ENCODE measurements at regions not wholly inside any gene's neighbourhood (a gene's known extent, or its start where the extent isn't known, plus 50 kb on each side); places are given as distances from the start of the nearest gene placed in this dataset.

DNA sequence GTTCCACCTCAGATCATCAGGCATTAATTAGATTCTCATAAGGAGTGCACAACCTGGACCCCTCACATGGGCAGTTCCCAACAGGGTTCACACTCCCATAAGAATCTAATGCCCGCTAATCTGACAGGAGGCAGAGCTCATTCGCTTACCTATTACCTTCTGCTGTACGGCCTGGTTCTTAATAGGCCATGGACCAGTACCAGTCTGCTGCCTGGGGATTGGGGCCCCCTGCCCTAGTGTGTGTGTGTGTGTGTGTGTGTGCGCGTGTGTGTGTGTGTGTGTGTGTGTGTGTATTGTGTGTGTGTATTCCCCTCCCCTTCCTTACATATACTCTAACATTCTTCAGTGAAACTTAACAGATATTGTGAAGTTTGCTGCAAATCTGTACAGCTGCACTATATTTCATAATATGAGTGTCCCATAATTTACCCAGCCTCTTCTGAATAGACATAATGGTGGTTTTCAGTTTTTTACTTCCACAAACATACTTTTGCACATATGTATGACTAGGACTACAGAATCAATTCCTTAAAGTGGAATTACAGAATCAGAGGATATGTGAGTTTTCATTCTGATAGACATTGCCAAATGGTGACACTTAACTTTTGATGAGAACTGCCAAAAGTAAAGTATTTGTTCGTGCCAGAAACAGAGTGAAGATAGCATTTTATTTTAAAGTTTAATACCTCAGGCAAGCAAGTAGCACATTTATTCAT is 205.2 kb upstream of the EEA1 start:
- no peak overlapping the region for H3K4me3 ChIP-seq (ENCODE audit: control insufficient read depth, low read depth, low read length)
- no peak for DNase-seq (ENCODE audit: low read depth)
- no peak for TF ChIP-seq CTCF (IDR thresholded peaks at IDR 0.05; ENCODE audit: control insufficient read depth, insufficient read depth, low read depth, low read length, missing control alignments)

GRCh38 chr12:93134893-93135285 is 205.8 kb upstream of the EEA1 start:
- no peak for TF ChIP-seq CTCF (IDR thresholded peaks at IDR 0.05; ENCODE audit: control insufficient read depth, insufficient read depth, low read depth, low read length, missing control alignments)
- no peak for DNase-seq (ENCODE audit: low read depth)
- no peak overlapping the region for H3K4me3 ChIP-seq (ENCODE audit: control insufficient read depth, low read depth, low read length)

DNA sequence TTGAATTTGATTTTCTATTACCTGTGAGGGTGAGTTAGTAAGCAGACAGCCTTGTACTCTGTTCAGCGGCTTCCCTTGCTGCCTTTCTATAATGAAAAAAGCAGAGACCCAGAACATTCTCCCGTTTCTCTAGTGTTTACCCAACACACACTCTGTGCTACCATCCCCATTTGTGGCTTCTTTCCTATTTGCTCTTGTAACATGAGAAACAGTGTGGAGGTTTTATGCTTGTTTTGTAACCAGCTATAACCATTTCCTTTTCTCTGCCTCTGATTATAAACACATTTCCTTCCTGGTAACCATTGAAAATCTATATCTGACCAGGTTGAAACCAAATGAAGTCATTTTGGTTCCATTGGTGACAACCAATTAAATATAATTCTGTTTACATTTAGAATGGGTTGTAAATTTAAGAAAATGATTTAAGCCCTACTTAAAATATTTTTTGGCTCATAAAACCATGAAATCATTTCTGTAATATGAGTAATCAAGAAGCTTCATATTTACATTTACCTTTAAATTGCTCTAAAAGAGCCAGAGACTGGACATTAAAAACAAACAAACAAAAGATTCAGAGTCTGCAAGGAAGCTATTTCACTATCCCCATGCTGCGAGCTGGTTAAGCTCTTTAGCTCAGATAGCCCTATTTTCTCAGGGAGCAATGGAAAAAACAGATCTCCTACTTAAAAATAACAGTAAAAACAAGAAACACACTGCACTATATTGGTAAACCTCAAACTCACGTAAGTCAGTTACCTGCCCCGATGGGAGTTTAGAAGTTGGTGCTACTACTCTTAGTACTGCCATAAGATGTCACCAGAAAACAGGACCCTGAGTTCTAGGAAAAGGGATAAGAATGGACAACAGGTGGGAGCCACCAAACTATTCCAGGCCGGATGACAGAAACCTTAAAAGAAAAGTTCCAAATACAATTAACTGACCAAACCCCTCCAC is 206.5 kb upstream of the EEA1 start:
- no peak for TF ChIP-seq CTCF (IDR thresholded peaks at IDR 0.05; ENCODE audit: control insufficient read depth, insufficient read depth, low read depth, low read length, missing control alignments)
- DNase-seq (ENCODE audit: low read depth) = no peak
- H3K4me3 ChIP-seq (ENCODE audit: control insufficient read depth, low read depth, low read length) = no peak overlapping the region

DNA sequence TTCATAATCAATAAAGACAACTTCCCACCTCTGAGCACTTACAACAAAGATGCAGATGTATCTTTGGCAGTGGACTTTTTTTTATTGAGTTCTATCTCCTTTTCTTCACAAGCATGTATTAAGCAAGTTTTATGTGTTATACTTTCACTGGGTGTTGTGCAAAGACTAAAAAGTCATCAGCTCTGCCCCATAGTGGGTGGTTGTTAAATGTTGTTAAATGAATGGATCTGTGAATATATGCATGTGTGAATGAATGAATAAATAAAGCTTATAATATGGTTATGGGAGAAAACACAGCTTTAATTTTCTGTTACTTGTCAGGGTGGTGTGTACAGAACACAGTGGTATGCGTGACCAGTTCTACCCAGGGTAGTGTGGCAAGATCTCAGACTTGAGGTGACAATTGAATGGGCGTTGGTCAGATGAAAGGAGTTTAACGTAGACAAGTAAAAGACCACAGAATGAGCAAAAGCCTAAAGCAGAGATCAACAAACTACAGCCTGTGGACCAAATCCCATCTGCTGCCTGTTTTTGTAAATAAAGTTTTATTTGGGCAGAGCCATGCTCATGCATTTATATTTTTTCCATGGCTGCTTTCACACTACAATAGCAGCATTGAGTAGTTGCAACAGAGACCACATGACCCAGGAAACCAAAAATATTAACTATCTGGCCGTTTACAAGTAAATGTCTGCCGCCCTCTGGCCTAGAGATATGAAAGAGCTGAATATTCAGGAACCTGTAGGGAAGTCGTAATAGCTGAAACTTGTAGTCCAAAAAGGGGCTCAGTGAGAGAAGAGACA is 207.4 kb upstream of the EEA1 start:
- DNase-seq (ENCODE audit: low read depth) = no peak
- H3K4me3 ChIP-seq (ENCODE audit: control insufficient read depth, low read depth, low read length) = no peak overlapping the region
- no peak for TF ChIP-seq CTCF (IDR thresholded peaks at IDR 0.05; ENCODE audit: control insufficient read depth, insufficient read depth, low read depth, low read length, missing control alignments)

DNA sequence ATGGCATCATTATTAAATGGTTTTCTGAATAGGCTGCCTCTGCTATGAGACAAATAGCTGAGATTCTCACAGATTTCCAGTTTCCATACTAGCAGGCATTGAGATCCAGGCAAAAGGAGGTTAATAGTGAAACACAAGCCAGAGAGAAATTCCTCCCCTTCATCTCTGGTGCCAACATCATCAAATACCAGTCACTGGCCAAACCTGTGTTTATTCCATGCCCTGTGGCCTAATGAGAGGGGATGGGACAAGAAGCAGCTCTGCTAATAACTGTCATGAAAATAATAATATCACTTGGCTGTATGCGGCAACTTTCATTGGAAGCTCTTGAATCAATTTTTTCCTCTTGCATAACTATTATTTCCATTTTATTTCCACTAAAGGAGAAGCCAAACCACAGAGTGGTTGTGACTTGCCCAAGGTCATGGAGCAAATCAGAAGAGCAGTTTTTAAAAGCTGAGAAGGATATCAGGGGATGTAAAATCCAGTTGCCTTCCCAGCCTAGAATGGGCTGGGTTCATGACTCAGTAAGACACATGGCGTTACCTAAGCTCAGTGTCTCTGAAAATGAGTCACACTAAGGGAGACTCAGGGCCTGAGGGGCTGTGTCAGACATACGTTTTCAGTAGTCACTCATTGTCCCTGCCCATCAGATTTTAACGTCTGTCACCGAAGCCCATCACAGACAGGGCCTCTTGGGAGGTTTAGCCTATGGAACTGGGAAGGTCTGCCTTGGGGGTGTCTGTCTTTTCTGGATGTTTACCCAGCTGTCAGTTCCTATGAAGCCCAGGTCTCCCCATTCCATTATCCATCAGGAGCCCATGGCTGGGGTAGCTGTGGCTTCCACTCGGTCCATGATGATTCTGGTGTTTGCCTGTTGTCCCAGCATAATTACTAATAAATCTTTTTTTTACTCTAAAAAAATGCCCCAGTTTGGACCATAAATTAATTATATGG is 208.8 kb upstream of the EEA1 start:
- TF ChIP-seq CTCF (IDR thresholded peaks at IDR 0.05; ENCODE audit: control insufficient read depth, insufficient read depth, low read depth, low read length, missing control alignments) = no peak
- no peak overlapping the region for H3K4me3 ChIP-seq (ENCODE audit: control insufficient read depth, low read depth, low read length)
- peak; percentile 83 for DNase-seq (ENCODE audit: low read depth)
